ENCODE measurements at regions not wholly inside any gene's neighbourhood (a gene's known extent, or its start where the extent isn't known, plus 50 kb on each side); places are given as distances from the start of the nearest gene placed in this dataset.
"Not testable (repeated sequence)": the region's sequence is repeated elsewhere in the genome, so short reads cannot be mapped to it uniquely, and the experiment has no call there.

GRCh38 chr2:14831458-14831857, 198.9 kb downstream of the LRATD1 start:
- no peak for DNase-seq

GRCh38 chr2:14843507-14844204, 211.1 kb downstream of the LRATD1 start:
- DNase-seq, result no peak

GRCh38 chr2:14855751-14856150, 223.2 kb downstream of the LRATD1 start:
- DNase-seq, result no peak

GRCh38 chr2:14861181-14861580, 228.7 kb downstream of the LRATD1 start:
- DNase-seq, result no peak

GRCh38 chr2:14866736-14867352, 234.3 kb downstream of the LRATD1 start:
- DNase-seq, result no peak

GRCh38 chr2:14867853-14868252, 235.3 kb downstream of the LRATD1 start:
- DNase-seq, result no peak

- DNase-seq, result no peak
These were observed 240.3 kb downstream of the LRATD1 start for GRCh38 chr2:14872779-14873325.

GRCh38 chr2:14881651-14882327, 249.3 kb downstream of the LRATD1 start:
- DNase-seq, result no peak

GRCh38 chr2:14884651-14885050, 252.1 kb downstream of the LRATD1 start:
- no peak for DNase-seq

- DNase-seq, result no peak
These were observed 259.0 kb downstream of the LRATD1 start for GRCh38 chr2:14891546-14891945.

- DNase-seq, result no peak
These were observed 264.0 kb downstream of the LRATD1 start for GRCh38 chr2:14896330-14897030.

GRCh38 chr2:14899621-14900414, 267.3 kb downstream of the LRATD1 start:
- DNase-seq, result no peak

- no peak for DNase-seq
These were observed 269.2 kb downstream of the LRATD1 start for GRCh38 chr2:14901737-14902136.

GRCh38 chr2:14902953-14903352, 270.4 kb downstream of the LRATD1 start:
- DNase-seq, result no peak

- DNase-seq, result no peak
These were observed 271.3 kb downstream of the LRATD1 start for GRCh38 chr2:14903709-14904374.

- not testable (repeated sequence) for DNase-seq
These were observed 271.9 kb downstream of the LRATD1 start for GRCh38 chr2:14904378-14904777.

- DNase-seq, result no peak
These were observed 273.1 kb downstream of the LRATD1 start for GRCh38 chr2:14905571-14905970.

GRCh38 chr2:14907014-14907612, 274.6 kb downstream of the LRATD1 start:
- DNase-seq, result no peak

- no peak for DNase-seq
These were observed 277.3 kb downstream of the LRATD1 start for GRCh38 chr2:14909795-14910194.

GRCh38 chr2:14910654-14911053, 278.1 kb downstream of the LRATD1 start:
- no peak for DNase-seq

- DNase-seq, result no peak
These were observed 283.5 kb downstream of the LRATD1 start for GRCh38 chr2:14915983-14916382.

All from kidney glomerular epithelial cell (primary cell).